ENCODE measurements at regions not wholly inside any gene's neighbourhood (a gene's known extent, or its start where the extent isn't known, plus 50 kb on each side); places are given as distances from the start of the nearest gene placed in this dataset.

- TF ChIP-seq POLR2A (IDR thresholded peaks at IDR 0.05) = no peak
- no peak for TF ChIP-seq CTCF (IDR thresholded peaks at IDR 0.05)
- 95% methylated on average over 1 of the region's 1 CpG for WGBS, 2 donors
- intact Hi-C loops (cut with DNase I; ENCODE audit: low total_unique reads) = no loop called here
- no peaks in the 10 kb centered on the region for H3K4me1 ChIP-seq
- no peaks in the 10 kb centered on the region for H3K36me3 ChIP-seq (ENCODE audit: low read depth, missing control alignments)
- no peak for DNase-seq
- H3K4me3 ChIP-seq = no peak overlapping the region
- H3K9me3 ChIP-seq = no peaks in the 10 kb centered on the region
- H3K27ac ChIP-seq = no peak overlapping the region
- H3K27me3 ChIP-seq = no peaks in the 10 kb centered on the region
Observed at GRCh38 chr3:145716519-145716918, 444.5 kb downstream of the PLOD2 start.

- DNase-seq = no peak
- intact Hi-C loops (cut with DNase I; ENCODE audit: low total_unique reads) = no loop called here
- H3K27ac ChIP-seq = no peak overlapping the region
- 61 to 67% methylated on average over 1 of the region's 1 CpG for WGBS, 2 donors
- H3K9me3 ChIP-seq = no peaks in the 10 kb centered on the region
- no peaks in the 10 kb centered on the region for H3K36me3 ChIP-seq (ENCODE audit: low read depth, missing control alignments)
- H3K4me3 ChIP-seq = no peak overlapping the region
- no peaks in the 10 kb centered on the region for H3K27me3 ChIP-seq
- TF ChIP-seq POLR2A (IDR thresholded peaks at IDR 0.05) (no peak), CTCF (IDR thresholded peaks at IDR 0.05) (no peak)
- H3K4me1 ChIP-seq = no peaks in the 10 kb centered on the region
Observed at GRCh38 chr3:145719114-145719513, 441.9 kb downstream of the PLOD2 start.

GRCh38 chr3:145721273-145721805 is 439.6 kb downstream of the PLOD2 start:
- no peaks in the 10 kb centered on the region for H3K27me3 ChIP-seq
- no peaks in the 10 kb centered on the region for H3K36me3 ChIP-seq (ENCODE audit: low read depth, missing control alignments)
- intact Hi-C loops (cut with DNase I; ENCODE audit: low total_unique reads) = no loop called here
- no peaks in the 10 kb centered on the region for H3K4me1 ChIP-seq
- no peak overlapping the region for H3K27ac ChIP-seq
- DNase-seq = no peak
- TF ChIP-seq CTCF (IDR thresholded peaks at IDR 0.05) (no peak), POLR2A (IDR thresholded peaks at IDR 0.05) (no peak)
- H3K9me3 ChIP-seq = no peaks in the 10 kb centered on the region
- no peak overlapping the region for H3K4me3 ChIP-seq
- WGBS, 2 donors = 87 to 92% methylated on average over 3 of the region's 3 CpGs

- H3K9me3 ChIP-seq = no peaks in the 10 kb centered on the region
- no peak for DNase-seq
- no peaks in the 10 kb centered on the region for H3K4me1 ChIP-seq
- TF ChIP-seq CTCF (IDR thresholded peaks at IDR 0.05) (no peak), POLR2A (IDR thresholded peaks at IDR 0.05) (no peak)
- no peaks in the 10 kb centered on the region for H3K27me3 ChIP-seq
- intact Hi-C loops (cut with DNase I; ENCODE audit: low total_unique reads) = no loop called here
- WGBS, 2 donors = 27 to 41% methylated on average over 1 of the region's 1 CpG
- no peak overlapping the region for H3K4me3 ChIP-seq
- no peak overlapping the region for H3K27ac ChIP-seq
- H3K36me3 ChIP-seq (ENCODE audit: low read depth, missing control alignments) = no peaks in the 10 kb centered on the region
Observed at GRCh38 chr3:145721815-145722214, 439.2 kb downstream of the PLOD2 start.

GRCh38 chr3:145727476-145727875 is 433.5 kb downstream of the PLOD2 start:
- 85 to 93% methylated on average over 3 of the region's 3 CpGs for WGBS, 2 donors
- H3K36me3 ChIP-seq (ENCODE audit: low read depth, missing control alignments) = no peaks in the 10 kb centered on the region

More at GRCh38 chr3:145727476-145727875, 433.5 kb downstream of the PLOD2 start:
- Histone ChIP-seq H3K4me3 (no peak overlapping the region), H3K4me1 (no peaks in the 10 kb centered on the region), H3K27me3 (no peaks in the 10 kb centered on the region), H3K27ac (no peak overlapping the region), H3K9me3 (no peaks in the 10 kb centered on the region)
- no peak for TF ChIP-seq POLR2A (IDR thresholded peaks at IDR 0.05)
- no peak for TF ChIP-seq CTCF (IDR thresholded peaks at IDR 0.05)
- DNase-seq = no peak
- intact Hi-C loops (cut with DNase I; ENCODE audit: low total_unique reads) = no loop called here
